ENCODE measurements at regions not wholly inside any gene's neighbourhood (a gene's known extent, or its start where the extent isn't known, plus 50 kb on each side); places are given as distances from the start of the nearest gene placed in this dataset.

- TF ChIP-seq PBX3 (IDR thresholded peaks at IDR 0.05) (no peak), CTCF (IDR thresholded peaks at IDR 0.05) (no peak), POLR2AphosphoS5 (IDR thresholded peaks at IDR 0.05; ENCODE audit: low read depth, low read length) (no peak), ZBTB33 (IDR thresholded peaks at IDR 0.05; ENCODE audit: borderline replicate concordance, low read depth) (no peak), MXI1 (IDR thresholded peaks at IDR 0.05; ENCODE audit: low read depth, low read length) (no peak), EZH2phosphoT487 (IDR thresholded peaks at IDR 0.05; ENCODE audit: borderline replicate concordance, low read depth) (no peak), RFX5 (IDR thresholded peaks at IDR 0.05; ENCODE audit: low read length) (no peak), ELF1 (IDR thresholded peaks at IDR 0.05) (no peak), RAD21 (IDR thresholded peaks at IDR 0.05; ENCODE audit: low read length) (no peak), MEF2A (IDR thresholded peaks at IDR 0.05; ENCODE audit: borderline replicate concordance, low read depth) (no peak)
These were observed 228.8 kb upstream of the RGMA start for GRCh38 chr15:93317772-93318171.

Measured in SK-N-SH (cell line).